CD4-positive, alpha-beta T cell treated with Interleukin-15 for 1 hour (primary cell): ENCODE measurements at regions not wholly inside any gene's neighbourhood (a gene's known extent, or its start where the extent isn't known, plus 50 kb on each side); places are given as distances from the start of the nearest gene placed in this dataset.
"Not testable (repeated sequence)": the region's sequence is repeated elsewhere in the genome, so short reads cannot be mapped to it uniquely, and the experiment has no call there.

ENCODE experiments used
- DNase-seq: peaks from one replicate; pipeline ENCODE4 v3.0.0-alpha.2; 2020

GRCh38 chr9:108803428-108804065, 52.2 kb downstream of the ACTL7B start:
- no peak for DNase-seq

- DNase-seq: no peak
Measured at GRCh38 chr9:108802967-108803366, 52.8 kb downstream of the ACTL7B start.

- DNase-seq: no peak
Measured at GRCh38 chr9:108801949-108802348, 53.8 kb downstream of the ACTL7B start.

- no peak for DNase-seq
Measured at GRCh38 chr9:108800632-108801099, 55.1 kb downstream of the ACTL7B start.

- no peak for DNase-seq
Measured at GRCh38 chr9:108793573-108793972, 62.2 kb downstream of the ACTL7B start.

- DNase-seq: no peak
Measured at GRCh38 chr9:108789742-108790141, 66.0 kb downstream of the ACTL7B start.

- no peak for DNase-seq
Measured at GRCh38 chr9:108787690-108788048, 68.1 kb downstream of the ACTL7B start.

GRCh38 chr9:108786901-108787689, 68.7 kb downstream of the ACTL7B start:
- DNase-seq: no peak

- DNase-seq: no peak
Measured at GRCh38 chr9:108786322-108786721, 69.5 kb downstream of the ACTL7B start.

- DNase-seq: no peak
Measured at GRCh38 chr9:108784998-108785397, 70.8 kb downstream of the ACTL7B start.

GRCh38 chr9:108783731-108784495, 71.9 kb downstream of the ACTL7B start:
- no peak for DNase-seq

- no peak for DNase-seq
Measured at GRCh38 chr9:108783326-108783725, 72.5 kb downstream of the ACTL7B start.

- no peak for DNase-seq
Measured at GRCh38 chr9:108780942-108781734, 74.6 kb downstream of the ACTL7B start.

GRCh38 chr9:108779551-108780325, 76.0 kb downstream of the ACTL7B start:
- DNase-seq: no peak

GRCh38 chr9:108776920-108777639, 78.7 kb downstream of the ACTL7B start:
- no peak for DNase-seq

GRCh38 chr9:108775901-108776306, 79.9 kb downstream of the ACTL7B start:
- DNase-seq: no peak

GRCh38 chr9:108774088-108774487, 81.7 kb downstream of the ACTL7B start:
- DNase-seq: not testable (repeated sequence)

- DNase-seq: no peak
Measured at GRCh38 chr9:108772301-108772894, 83.4 kb downstream of the ACTL7B start.

- no peak for DNase-seq
Measured at GRCh38 chr9:108768744-108769143, 87.0 kb downstream of the ACTL7B start.

GRCh38 chr9:108766626-108767161, 89.1 kb downstream of the ACTL7B start:
- DNase-seq: no peak

- no peak for DNase-seq
Measured at GRCh38 chr9:108765265-108765664, 90.5 kb downstream of the ACTL7B start.
